AG20443 (cell line): ENCODE measurements at regions not wholly inside any gene's neighbourhood (a gene's known extent, or its start where the extent isn't known, plus 50 kb on each side); places are given as distances from the start of the nearest gene placed in this dataset.

ENCODE experiments used
- DNase-seq: peaks from one replicate; pipeline ENCODE4 v3.0.0; 2012; ENCODE audit warnings: low spot score, mixed read lengths

- no peak for DNase-seq
Measured at GRCh38 chr6:29999416-29999815, 57.1 kb downstream of the HLA-A start.

GRCh38 chr6:30000156-30000791 is 57.9 kb downstream of the HLA-A start:
- DNase-seq, result no peak

DNA sequence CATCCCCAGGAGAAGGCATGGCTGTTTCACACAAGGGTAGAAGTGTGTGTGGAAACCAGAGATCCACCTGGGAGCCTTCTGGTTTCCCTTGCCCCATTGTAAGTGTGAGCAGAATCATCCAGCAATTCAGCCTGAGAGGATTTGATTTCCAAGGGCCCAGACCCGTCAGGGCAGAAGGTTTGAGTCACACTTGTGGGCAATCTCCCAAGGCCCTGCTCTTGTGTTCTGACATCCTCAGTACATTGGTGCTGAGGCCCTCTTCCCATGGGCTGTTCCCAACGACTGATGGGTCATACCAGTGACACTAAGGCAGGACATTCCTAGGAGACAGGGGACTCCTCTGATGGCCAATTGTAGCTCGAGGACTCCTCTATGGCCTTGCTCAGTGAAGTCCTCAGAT is 58.2 kb upstream of the POLR1H start:
- peak; percentile 65 for DNase-seq

DNA sequence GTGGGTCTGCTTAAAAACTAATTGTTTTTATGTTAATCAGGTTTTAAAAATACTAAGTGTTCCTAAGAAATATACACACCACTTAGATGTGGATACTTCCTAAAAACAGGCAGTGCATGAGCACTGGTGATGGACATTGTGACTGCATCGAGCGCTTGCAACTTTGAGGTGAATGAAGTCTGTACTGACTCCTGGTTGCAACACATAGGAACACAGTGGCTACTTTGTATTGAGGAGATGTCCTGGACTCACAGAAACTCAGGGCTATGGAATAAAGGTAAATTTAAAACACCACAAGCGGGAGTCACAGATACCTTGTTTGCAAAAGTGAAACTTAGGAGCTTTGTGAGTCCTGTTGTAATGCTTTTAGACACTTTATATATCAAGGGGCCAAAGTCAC is 55.6 kb upstream of the POLR1H start:
- DNase-seq, result no peak

DNA sequence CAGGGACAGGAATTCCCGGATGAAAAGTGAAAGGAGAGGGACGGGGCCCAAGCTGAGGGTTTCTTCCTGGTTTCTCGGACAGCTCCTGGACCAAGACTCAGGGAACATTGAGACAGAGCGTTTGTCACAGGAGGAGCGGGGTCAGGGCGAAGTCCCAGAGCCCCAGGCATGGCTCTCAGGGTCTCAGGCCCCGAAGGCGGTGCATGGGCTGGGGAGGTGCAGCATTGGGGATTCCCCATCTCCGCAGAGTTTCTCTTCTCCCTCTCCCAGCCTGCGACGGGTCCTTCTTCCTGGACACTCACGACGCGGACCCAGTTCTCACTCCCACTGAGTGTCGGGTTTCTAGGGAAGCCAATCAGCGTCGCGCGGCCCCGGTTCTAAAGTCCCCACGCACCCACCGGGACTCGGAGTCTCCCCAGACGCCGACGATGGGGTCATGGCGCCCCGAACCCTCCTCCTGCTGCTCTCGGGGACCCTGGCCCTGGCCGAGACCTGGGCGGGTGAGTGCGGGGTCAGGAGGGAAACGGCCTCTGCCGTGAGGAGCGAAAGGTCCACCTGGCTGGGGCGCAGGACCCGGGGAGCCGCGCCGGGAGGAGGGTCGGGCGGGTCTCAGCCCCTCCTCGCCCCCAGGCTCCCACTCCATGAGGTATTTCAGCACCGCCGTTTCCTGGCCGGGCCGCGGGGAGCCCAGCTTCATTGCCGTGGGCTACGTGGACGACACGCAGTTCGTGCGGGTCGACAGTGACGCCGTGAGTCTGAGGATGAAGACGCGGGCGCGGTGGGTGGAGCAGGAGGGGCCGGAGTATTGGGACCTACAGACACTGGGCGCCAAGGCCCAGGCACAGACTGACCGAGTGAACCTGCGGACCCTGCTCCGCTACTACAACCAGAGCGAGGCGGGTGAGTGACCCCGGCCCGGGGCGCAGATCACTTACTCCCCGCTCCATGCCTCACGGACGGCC is 54.6 kb upstream of the POLR1H start:
- DNase-seq, result peak; percentile 47

- peak; percentile 15 for DNase-seq
Measured at GRCh38 chr6:30007132-30007764, 53.8 kb upstream of the POLR1H start.

GRCh38 chr6:30009113-30009512 is 52.0 kb upstream of the POLR1H start:
- no peak for DNase-seq
